Ishikawa (cell line): ENCODE measurements at regions not wholly inside any gene's neighbourhood (a gene's known extent, or its start where the extent isn't known, plus 50 kb on each side); places are given as distances from the start of the nearest gene placed in this dataset.

Experiments
- EP300 ChIP-seq: IDR thresholded peaks from 2 replicates; pipeline ENCODE4 v1.6.1; 2012; ENCODE audit warnings: borderline replicate concordance
- MAX ChIP-seq: IDR thresholded peaks from 2 replicates; pipeline ENCODE4 v1.6.1; 2012
- NFIC ChIP-seq: IDR thresholded peaks from 2 replicates; pipeline ENCODE4 v1.6.1; 2012
- TEAD4 ChIP-seq: IDR thresholded peaks from 2 replicates; pipeline ENCODE4 v1.6.1; 2012

DNA sequence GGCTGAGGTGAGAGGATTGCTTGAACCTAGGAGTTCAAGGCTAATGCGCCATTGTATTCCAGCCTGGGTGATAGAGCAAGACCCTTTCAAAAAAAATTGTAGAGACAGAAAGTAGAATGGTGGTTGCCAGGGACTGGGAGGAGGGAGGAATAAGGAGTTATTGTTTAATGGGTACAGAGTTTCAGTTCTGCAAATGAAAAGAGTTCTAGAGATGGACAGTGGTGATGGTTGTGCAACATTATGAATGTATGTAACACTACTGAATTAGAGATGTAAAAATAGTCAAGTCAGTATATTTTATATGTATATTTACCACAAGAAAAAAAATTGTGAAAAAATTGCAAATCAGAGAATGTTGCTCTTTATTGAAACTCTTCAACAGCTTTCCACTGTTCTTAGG is 266.5 kb upstream of the NPY start:
- no peak for TF ChIP-seq MAX
- no peak for TF ChIP-seq NFIC
- no peak for TF ChIP-seq TEAD4
- no peak for TF ChIP-seq EP300
